Keratinocyte (primary cell): ENCODE measurements at regions not wholly inside any gene's neighbourhood (a gene's known extent, or its start where the extent isn't known, plus 50 kb on each side); places are given as distances from the start of the nearest gene placed in this dataset.

Experiments used
- EZH2 ChIP-seq: IDR thresholded peaks from one replicate; pipeline ENCODE4 v1.6.1; 2012; ENCODE audit warnings: inconsistent platforms, mild to moderate bottlenecking, low read length, moderate library complexity
- TF ChIP-seq, protein P1 (sequence below), 3 experiments: IDR thresholded peaks in 1 of 3; conservative IDR thresholded peaks in 1 of 3; optimal IDR thresholded peaks in 1 of 3; 2 replicates in 2 of 3; 3 replicates in 1 of 3; pipeline versions ENCODE3 to v1.5.1; 2011; ENCODE audit warnings: low read length in 3 of 3, mild to moderate bottlenecking in 3 of 3, moderate library complexity in 2 of 3, control low read depth in 1 of 3, inconsistent platforms in 1 of 3; ENCODE audit not compliant: insufficient read depth in 2 of 3; ENCODE audit errors: extremely low read depth in 1 of 3

- TF ChIP-seq, protein P1, sequence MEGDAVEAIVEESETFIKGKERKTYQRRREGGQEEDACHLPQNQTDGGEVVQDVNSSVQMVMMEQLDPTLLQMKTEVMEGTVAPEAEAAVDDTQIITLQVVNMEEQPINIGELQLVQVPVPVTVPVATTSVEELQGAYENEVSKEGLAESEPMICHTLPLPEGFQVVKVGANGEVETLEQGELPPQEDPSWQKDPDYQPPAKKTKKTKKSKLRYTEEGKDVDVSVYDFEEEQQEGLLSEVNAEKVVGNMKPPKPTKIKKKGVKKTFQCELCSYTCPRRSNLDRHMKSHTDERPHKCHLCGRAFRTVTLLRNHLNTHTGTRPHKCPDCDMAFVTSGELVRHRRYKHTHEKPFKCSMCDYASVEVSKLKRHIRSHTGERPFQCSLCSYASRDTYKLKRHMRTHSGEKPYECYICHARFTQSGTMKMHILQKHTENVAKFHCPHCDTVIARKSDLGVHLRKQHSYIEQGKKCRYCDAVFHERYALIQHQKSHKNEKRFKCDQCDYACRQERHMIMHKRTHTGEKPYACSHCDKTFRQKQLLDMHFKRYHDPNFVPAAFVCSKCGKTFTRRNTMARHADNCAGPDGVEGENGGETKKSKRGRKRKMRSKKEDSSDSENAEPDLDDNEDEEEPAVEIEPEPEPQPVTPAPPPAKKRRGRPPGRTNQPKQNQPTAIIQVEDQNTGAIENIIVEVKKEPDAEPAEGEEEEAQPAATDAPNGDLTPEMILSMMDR (optimal IDR thresholded peaks at IDR 0.05 in 1 of 3, IDR thresholded peaks at IDR 0.05 in 1 of 3, conservative IDR thresholded peaks at IDR 0.05 in 1 of 3; ENCODE audit: extremely low read depth in 1 of 3, insufficient read depth in 2 of 3, low read length in 3 of 3): no peak
- no peak for TF ChIP-seq EZH2
Measured at GRCh38 chr5:60018091-60018490, 124.6 kb upstream of the PDE4D start.
